Type B pancreatic cell (in vitro differentiated cells): ENCODE measurements at regions not wholly inside any gene's neighbourhood (a gene's known extent, or its start where the extent isn't known, plus 50 kb on each side); places are given as distances from the start of the nearest gene placed in this dataset.
"Not testable (repeated sequence)": the region's sequence is repeated elsewhere in the genome, so short reads cannot be mapped to it uniquely, and the experiment has no call there.

ENCODE experiments used
- DNase-seq: peaks from one replicate; pipeline ENCODE4 v3.0.0; 2021; ENCODE audit warnings: mixed read lengths; ENCODE audit not compliant: unreplicated experiment; ENCODE audit errors: extremely low spot score
- H3K27ac Mint-ChIP-seq: 2 replicates; pipeline ENCODE4 v1.8.0; 2021; ENCODE audit warnings: mild to moderate bottlenecking, mixed read lengths
- H3K27me3 Mint-ChIP-seq: 2 replicates; pipeline ENCODE4 v1.8.0; 2021; ENCODE audit warnings: mixed read lengths
- H3K36me3 Mint-ChIP-seq: 2 replicates; pipeline ENCODE4 v1.8.0; 2021; ENCODE audit warnings: mixed read lengths
- H3K4me1 Mint-ChIP-seq: one replicate; pipeline ENCODE4 v1.8.0; 2021; ENCODE audit warnings: mixed read lengths; ENCODE audit not compliant: unreplicated experiment
- H3K4me3 Mint-ChIP-seq: 2 replicates; pipeline ENCODE4 v1.8.0; 2021; ENCODE audit warnings: mild to moderate bottlenecking, mixed read lengths
- H3K9me3 Mint-ChIP-seq: 2 replicates; pipeline ENCODE4 v1.8.0; 2021; ENCODE audit warnings: mixed read lengths
- TF ChIP-seq, protein P1 (sequence below): fragments of 200-600 bp; sonication (generic); conservative IDR thresholded peaks from 2 replicates; pipeline ENCODE4 v1.5.0; 2021; ENCODE audit warnings: antibody characterized with exemption, mild to moderate bottlenecking

DNA sequence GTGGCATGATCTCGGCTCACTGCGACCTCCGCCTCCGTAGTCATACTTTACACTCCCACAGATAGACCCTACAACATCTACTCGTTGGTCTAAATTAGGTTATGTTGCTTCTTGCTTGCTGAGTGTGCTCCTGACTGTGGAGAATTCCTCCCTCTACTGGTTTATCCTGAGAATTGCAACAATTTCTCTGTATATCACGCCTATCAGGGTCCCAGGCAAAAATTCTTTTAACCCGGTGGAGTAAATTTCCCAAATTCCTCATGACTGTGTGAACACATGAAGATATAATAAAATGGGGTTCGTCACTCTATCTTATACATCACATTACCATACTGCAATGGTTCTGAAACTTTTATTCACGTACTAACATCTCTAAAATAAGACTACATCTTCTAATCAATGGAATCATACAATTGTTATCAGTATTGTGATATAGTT, 156.7 kb downstream of the EVA1A start:
- DNase-seq: no peak
- peaks cover 10% of the 10 kb centered on the region for H3K4me1 Mint-ChIP-seq

DNA sequence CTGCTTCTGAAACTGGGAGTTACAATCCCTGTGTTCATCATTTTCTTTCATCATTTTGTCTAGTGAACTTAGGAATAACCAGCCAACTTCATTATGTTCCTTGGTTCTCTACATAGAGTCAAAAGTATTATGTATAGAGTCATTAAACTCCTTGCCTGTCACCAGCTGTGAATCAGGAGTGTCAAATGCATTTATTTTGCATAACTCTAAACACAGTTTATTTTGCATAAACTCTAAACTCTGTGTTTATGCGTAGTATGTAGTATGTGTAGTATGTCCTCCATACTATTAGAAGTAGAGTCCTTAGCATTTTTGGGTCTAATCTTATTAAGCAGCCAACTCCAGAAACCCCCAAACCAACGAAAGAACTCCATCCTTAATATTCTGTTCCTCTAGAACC, 164.4 kb downstream of the EVA1A start:
- DNase-seq: no peak
- H3K9me3 Mint-ChIP-seq: peaks cover 5% of the 10 kb centered on the region
- H3K36me3 Mint-ChIP-seq: peaks cover 4% of the 10 kb centered on the region
- H3K4me1 Mint-ChIP-seq: no peaks in the 10 kb centered on the region
- H3K4me3 Mint-ChIP-seq: no peak overlapping the region
- no peak overlapping the region for H3K27ac Mint-ChIP-seq
- TF ChIP-seq, protein P1, sequence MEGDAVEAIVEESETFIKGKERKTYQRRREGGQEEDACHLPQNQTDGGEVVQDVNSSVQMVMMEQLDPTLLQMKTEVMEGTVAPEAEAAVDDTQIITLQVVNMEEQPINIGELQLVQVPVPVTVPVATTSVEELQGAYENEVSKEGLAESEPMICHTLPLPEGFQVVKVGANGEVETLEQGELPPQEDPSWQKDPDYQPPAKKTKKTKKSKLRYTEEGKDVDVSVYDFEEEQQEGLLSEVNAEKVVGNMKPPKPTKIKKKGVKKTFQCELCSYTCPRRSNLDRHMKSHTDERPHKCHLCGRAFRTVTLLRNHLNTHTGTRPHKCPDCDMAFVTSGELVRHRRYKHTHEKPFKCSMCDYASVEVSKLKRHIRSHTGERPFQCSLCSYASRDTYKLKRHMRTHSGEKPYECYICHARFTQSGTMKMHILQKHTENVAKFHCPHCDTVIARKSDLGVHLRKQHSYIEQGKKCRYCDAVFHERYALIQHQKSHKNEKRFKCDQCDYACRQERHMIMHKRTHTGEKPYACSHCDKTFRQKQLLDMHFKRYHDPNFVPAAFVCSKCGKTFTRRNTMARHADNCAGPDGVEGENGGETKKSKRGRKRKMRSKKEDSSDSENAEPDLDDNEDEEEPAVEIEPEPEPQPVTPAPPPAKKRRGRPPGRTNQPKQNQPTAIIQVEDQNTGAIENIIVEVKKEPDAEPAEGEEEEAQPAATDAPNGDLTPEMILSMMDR: no peak
- H3K27me3 Mint-ChIP-seq: no peaks in the 10 kb centered on the region

More for the DNA sequence above, 156.7 kb downstream of the EVA1A start:
- Mint-ChIP-seq H3K4me3 (no peak overlapping the region), H3K9me3 (no peaks in the 10 kb centered on the region), H3K36me3 (no peaks in the 10 kb centered on the region), H3K27ac (no peak overlapping the region), H3K27me3 (no peaks in the 10 kb centered on the region)
- TF ChIP-seq, protein P1: peak; percentile 86

- H3K4me1 Mint-ChIP-seq, H3K4me3 Mint-ChIP-seq, H3K27me3 Mint-ChIP-seq, DNase-seq, H3K27ac Mint-ChIP-seq, H3K36me3 Mint-ChIP-seq, H3K9me3 Mint-ChIP-seq: not testable (repeated sequence)
These were observed 166.0 kb downstream of the EVA1A start for GRCh38 chr2:75394764-75395163.

GRCh38 chr2:75390169-75390568, 170.6 kb downstream of the EVA1A start:
- no peaks in the 10 kb centered on the region for H3K9me3 Mint-ChIP-seq
- no peaks in the 10 kb centered on the region for H3K4me1 Mint-ChIP-seq
- no peak for DNase-seq
- H3K36me3 Mint-ChIP-seq: no peaks in the 10 kb centered on the region
- TF ChIP-seq, protein P1: no peak
- no peak overlapping the region for H3K27ac Mint-ChIP-seq
- no peak overlapping the region for H3K4me3 Mint-ChIP-seq
- no peaks in the 10 kb centered on the region for H3K27me3 Mint-ChIP-seq

GRCh38 chr2:75389271-75389670, 171.5 kb downstream of the EVA1A start:
- Mint-ChIP-seq H3K4me1 (no peaks in the 10 kb centered on the region), H3K36me3 (no peaks in the 10 kb centered on the region), H3K4me3 (no peak overlapping the region), H3K27me3 (no peaks in the 10 kb centered on the region), H3K9me3 (no peaks in the 10 kb centered on the region), H3K27ac (no peak overlapping the region)
- TF ChIP-seq, protein P1: no peak
- DNase-seq: no peak

GRCh38 chr2:75381032-75381431, 179.7 kb downstream of the EVA1A start:
- no peaks in the 10 kb centered on the region for H3K27me3 Mint-ChIP-seq
- H3K36me3 Mint-ChIP-seq: no peaks in the 10 kb centered on the region
- H3K9me3 Mint-ChIP-seq: no peaks in the 10 kb centered on the region
- DNase-seq: no peak
- H3K4me3 Mint-ChIP-seq: no peak overlapping the region
- TF ChIP-seq, protein P1: no peak
- H3K4me1 Mint-ChIP-seq: no peaks in the 10 kb centered on the region
- H3K27ac Mint-ChIP-seq: no peak overlapping the region
